ENCODE measurements at regions not wholly inside any gene's neighbourhood (a gene's known extent, or its start where the extent isn't known, plus 50 kb on each side); places are given as distances from the start of the nearest gene placed in this dataset.
A peak's percentile ranks its signal among the peaks of the same experiment; 100 is the strongest.

DNA sequence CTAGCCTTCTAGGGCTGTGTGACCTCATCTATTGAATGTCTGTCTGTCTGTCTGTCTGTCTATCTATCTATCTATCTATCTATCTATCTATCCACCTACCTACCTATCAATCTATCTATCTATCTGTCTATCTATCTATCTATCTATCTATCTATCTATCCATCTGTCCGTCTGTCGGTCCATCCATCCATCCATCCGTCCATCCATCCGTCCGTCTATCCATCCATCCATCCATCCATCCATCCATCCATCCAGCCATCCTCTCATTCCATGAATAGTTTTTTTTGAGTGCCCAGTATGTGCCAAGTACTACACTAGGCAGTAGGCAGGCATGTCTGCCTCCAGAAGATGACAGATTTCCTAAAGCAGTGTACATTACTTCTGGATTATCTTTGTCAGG lies 122.5 kb downstream of the FOXB1 start:
- in situ Hi-C loops (cut with HindIII; ENCODE audit: low pct_unique_long_range_greater_than_20kb, low sequenced_read_pairs), result no loop called here
- DNase-seq (ENCODE audit: low read depth), result no peak

GRCh38 chr15:60128000-60128376 lies 123.9 kb downstream of the FOXB1 start:
- in situ Hi-C loops (cut with HindIII; ENCODE audit: low pct_unique_long_range_greater_than_20kb, low sequenced_read_pairs), result no loop called here
- DNase-seq (ENCODE audit: low read depth), result no peak

GRCh38 chr15:60128710-60129109 lies 124.6 kb downstream of the FOXB1 start:
- in situ Hi-C loops (cut with HindIII; ENCODE audit: low pct_unique_long_range_greater_than_20kb, low sequenced_read_pairs), result no loop called here
- DNase-seq (ENCODE audit: low read depth), result no peak

- in situ Hi-C loops (cut with HindIII; ENCODE audit: low pct_unique_long_range_greater_than_20kb, low sequenced_read_pairs), result no loop called here
- no peak for DNase-seq (ENCODE audit: low read depth)
These were observed 126.3 kb downstream of the FOXB1 start for GRCh38 chr15:60130398-60130797.

DNA sequence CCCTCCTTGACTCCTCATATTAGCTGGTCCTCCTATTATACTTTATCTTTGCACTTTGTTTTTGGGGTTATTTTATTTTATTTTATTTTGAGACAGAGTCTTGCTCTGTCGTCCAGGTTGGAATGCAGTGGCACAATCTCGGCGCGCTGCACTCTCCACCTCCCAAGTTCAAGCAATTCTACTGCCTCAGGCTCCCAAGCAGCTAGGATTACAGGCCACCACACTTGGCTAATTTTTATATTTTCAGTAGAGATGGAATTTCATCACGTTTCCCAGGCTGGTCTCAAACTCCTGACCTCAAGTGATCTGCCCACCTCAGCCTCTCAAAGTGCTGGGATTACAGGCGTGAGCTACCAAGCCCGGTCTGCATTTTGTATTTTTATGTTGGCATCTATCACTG lies 126.7 kb downstream of the FOXB1 start:
- DNase-seq (ENCODE audit: low read depth), result no peak
- in situ Hi-C loops (cut with HindIII; ENCODE audit: low pct_unique_long_range_greater_than_20kb, low sequenced_read_pairs), result no loop called here

DNA sequence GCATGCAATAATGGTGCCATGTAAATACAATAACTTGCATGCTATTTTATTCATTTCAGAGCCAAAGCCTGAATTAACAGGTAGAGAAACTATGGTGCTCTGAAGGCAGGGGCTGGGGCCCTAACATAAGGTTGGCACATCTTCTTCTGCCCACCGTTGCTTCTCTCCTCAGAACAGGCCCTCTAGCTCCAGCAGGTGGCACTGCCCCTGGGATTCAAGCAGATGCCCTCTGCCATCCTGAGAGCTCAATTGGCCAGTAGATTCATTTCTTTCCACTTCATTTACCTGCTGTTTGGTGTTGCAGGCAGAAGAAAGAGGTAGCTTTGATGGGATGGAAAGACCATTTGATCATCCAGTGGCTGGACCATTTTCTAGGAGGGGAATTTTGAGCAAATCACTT lies 130.5 kb downstream of the FOXB1 start:
- in situ Hi-C loops (cut with HindIII; ENCODE audit: low pct_unique_long_range_greater_than_20kb, low sequenced_read_pairs), result no loop called here

DNA sequence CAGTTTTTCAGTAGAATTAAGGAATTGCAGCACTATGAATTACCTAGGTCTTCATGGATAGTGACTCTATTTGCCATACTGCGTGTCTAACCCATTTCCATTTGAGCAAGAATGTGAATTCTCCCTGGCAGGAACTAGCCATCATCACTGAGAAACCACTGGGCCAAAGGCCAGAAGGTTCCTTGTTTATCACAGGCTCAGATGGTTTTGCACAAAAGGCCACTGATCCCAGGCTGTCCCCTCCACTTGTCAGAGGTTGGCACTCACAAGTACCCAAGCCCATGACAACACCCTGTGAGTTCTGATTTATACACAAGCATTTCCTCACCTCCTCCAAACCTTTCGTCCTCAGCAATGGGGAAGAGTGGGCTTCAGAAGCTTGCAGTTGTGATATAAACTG lies 131.8 kb downstream of the FOXB1 start:
- in situ Hi-C loops (cut with HindIII; ENCODE audit: low pct_unique_long_range_greater_than_20kb, low sequenced_read_pairs), result no loop called here
- no peak for DNase-seq (ENCODE audit: low read depth)

More for the DNA sequence above, 130.5 kb downstream of the FOXB1 start:
- no peak for DNase-seq (ENCODE audit: low read depth)

GRCh38 chr15:60137711-60138396 lies 133.7 kb downstream of the FOXB1 start:
- no peak for DNase-seq (ENCODE audit: low read depth)
- in situ Hi-C loops (cut with HindIII; ENCODE audit: low pct_unique_long_range_greater_than_20kb, low sequenced_read_pairs), result no loop called here

- in situ Hi-C loops (cut with HindIII; ENCODE audit: low pct_unique_long_range_greater_than_20kb, low sequenced_read_pairs), result no loop called here
- DNase-seq (ENCODE audit: low read depth), result no peak
These were observed 134.4 kb downstream of the FOXB1 start for GRCh38 chr15:60138397-60138968.

DNA sequence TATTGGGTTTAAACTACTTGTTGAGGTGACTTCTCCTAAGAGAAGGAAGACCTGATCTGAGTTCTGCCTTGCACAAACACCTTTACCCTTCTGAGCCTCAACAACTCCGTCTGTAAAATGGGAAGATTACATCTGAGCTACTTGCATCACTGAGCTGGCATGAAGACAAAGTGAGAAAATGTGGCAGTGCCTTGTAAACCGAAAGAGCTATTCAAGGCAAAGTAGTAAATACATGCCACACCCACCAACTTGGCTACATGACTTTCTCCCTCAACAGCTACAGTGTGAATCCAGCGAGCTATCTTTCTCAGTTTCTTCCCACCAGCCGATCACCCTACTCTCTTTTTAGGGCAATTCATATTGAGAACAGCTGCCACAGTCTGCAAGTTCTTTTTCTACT lies 148.3 kb downstream of the FOXB1 start:
- in situ Hi-C loops (cut with HindIII; ENCODE audit: low pct_unique_long_range_greater_than_20kb, low sequenced_read_pairs), result no loop called here
- DNase-seq (ENCODE audit: low read depth), result no peak

DNA sequence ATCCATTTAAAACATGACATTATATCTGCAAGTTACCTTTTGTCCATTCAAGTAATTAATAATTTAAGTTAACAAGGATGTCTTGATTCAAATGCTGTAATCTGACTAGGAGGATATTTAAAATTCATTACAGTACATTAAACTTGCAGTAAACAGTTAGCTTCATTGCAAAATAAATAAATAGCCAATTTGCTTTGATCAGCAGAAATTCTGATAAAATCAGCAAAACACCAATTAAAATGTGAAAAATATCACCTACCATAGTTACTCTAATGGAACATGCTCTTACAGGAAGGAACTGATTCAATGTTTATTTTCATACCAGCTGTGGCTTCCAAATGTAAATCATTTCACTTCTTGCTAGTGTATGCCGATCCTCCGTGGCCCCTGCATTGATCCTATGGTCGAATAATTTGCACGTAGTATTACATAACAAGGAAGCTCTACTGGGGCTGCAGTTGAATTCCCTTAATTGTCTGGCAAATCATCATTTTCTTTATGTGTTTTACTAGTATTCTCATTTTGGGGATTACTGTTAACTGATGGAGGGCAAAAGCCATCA lies 150.7 kb downstream of the FOXB1 start:
- in situ Hi-C loops (cut with HindIII; ENCODE audit: low pct_unique_long_range_greater_than_20kb, low sequenced_read_pairs), result no loop called here
- DNase-seq (ENCODE audit: low read depth), result no peak

DNA sequence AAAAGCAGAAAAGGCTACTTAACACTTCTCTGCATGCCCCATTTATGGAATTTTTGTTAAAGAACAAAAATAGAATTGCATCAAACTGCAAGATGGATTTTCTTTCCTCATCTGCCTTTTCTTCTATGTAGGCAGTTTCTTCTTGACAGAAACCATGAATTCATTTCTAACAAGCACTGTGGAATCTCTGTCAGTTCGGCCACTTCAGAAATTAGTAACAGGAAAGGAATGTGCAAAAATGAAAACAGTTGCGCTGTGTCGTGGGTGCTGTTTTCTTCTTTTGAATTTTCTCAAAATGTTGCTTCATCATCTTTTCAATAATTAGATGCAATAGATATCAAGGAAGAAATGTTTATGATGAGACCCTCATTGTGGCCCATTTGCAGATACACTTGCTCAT lies 151.6 kb downstream of the FOXB1 start:
- no peak for DNase-seq (ENCODE audit: low read depth)
- in situ Hi-C loops (cut with HindIII; ENCODE audit: low pct_unique_long_range_greater_than_20kb, low sequenced_read_pairs), result no loop called here

GRCh38 chr15:60160909-60161308 lies 156.8 kb downstream of the FOXB1 start:
- in situ Hi-C loops (cut with HindIII; ENCODE audit: low pct_unique_long_range_greater_than_20kb, low sequenced_read_pairs), result no loop called here

GRCh38 chr15:60161704-60162103 lies 157.6 kb downstream of the FOXB1 start:
- in situ Hi-C loops (cut with HindIII; ENCODE audit: low pct_unique_long_range_greater_than_20kb, low sequenced_read_pairs), result no loop called here
- DNase-seq (ENCODE audit: low read depth), result no peak

More at GRCh38 chr15:60160909-60161308, 156.8 kb downstream of the FOXB1 start:
- DNase-seq (ENCODE audit: low read depth), result no peak

- no peak for DNase-seq (ENCODE audit: low read depth)
These were observed 158.3 kb downstream of the FOXB1 start for GRCh38 chr15:60162251-60162967.

GRCh38 chr15:60162968-60163355 lies 158.9 kb downstream of the FOXB1 start:
- in situ Hi-C loops (cut with HindIII; ENCODE audit: low pct_unique_long_range_greater_than_20kb, low sequenced_read_pairs), result no loop called here

More at GRCh38 chr15:60162251-60162967, 158.3 kb downstream of the FOXB1 start:
- in situ Hi-C loops (cut with HindIII; ENCODE audit: low pct_unique_long_range_greater_than_20kb, low sequenced_read_pairs), result no loop called here

GRCh38 chr15:60165111-60165510 lies 161.0 kb downstream of the FOXB1 start:
- DNase-seq (ENCODE audit: low read depth), result no peak
- in situ Hi-C loops (cut with HindIII; ENCODE audit: low pct_unique_long_range_greater_than_20kb, low sequenced_read_pairs), result no loop called here

More at GRCh38 chr15:60162968-60163355, 158.9 kb downstream of the FOXB1 start:
- DNase-seq (ENCODE audit: low read depth), result no peak

DNA sequence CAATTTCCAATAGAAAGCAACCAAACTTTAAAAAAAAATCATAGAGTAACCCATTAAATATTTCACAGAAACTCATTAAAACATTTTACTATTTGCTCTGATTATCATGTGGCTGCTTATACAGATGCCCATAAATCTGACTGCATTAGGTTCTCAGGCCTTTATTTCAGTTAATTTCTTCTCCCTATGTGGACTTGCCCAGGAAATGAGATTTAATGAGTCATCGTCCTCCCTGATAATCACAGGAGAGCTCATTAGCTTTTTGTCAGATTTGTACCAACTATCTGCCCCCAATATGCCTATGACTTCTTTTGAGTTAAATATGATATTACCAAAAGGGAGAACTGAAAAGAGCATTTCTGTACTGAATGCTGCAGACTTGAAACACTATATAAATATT lies 168.0 kb downstream of the FOXB1 start:
- in situ Hi-C loops (cut with HindIII; ENCODE audit: low pct_unique_long_range_greater_than_20kb, low sequenced_read_pairs), result no loop called here
- DNase-seq (ENCODE audit: low read depth), result no peak

DNA sequence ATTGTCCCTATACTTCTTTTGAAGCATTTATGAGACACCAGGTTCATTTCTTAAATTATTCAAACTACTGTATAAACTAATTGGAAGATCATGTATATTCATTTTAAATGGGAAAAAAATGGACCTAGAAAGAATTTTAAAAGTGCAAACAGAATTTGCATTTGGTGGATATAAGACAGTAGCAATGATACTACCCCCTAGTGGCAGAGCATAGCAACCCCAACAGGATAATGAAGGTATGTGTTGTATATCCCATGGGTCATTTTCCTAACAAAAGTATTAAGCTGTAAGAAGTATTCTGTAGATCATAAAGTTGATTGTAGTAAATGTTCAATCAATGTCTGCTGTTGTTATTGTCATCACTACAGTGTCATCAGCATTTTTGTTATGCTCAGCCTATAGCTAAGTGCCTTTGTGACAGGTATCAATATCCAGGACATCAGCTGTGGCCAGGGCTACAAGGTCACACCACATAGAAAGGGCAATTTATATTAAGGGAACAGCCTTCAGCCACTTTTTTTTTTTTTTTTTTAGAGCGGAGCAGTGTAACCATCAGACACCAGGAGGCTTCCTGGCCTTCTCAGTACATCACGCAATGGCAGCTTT lies 175.8 kb downstream of the FOXB1 start:
- in situ Hi-C loops (cut with HindIII; ENCODE audit: low pct_unique_long_range_greater_than_20kb, low sequenced_read_pairs), result no loop called here
- DNase-seq (ENCODE audit: low read depth), result peak; percentile 2

All from Caki2 (cell line).